Natural killer cell treated with Interleukin-12 subunit alpha and Interleukin-12 subunit beta and Interleukin-15 and Interleukin-18, amount 100 ng/mL, for 72 hours (primary cell): ENCODE measurements at regions not wholly inside any gene's neighbourhood (a gene's known extent, or its start where the extent isn't known, plus 50 kb on each side); places are given as distances from the start of the nearest gene placed in this dataset.
"Not testable (repeated sequence)": the region's sequence is repeated elsewhere in the genome, so short reads cannot be mapped to it uniquely, and the experiment has no call there.

ENCODE experiments used
- ATAC-seq, 2 donors: fragments of 150-1000 bp; cut with Tn5 transposase in 1 of 2; sonication (Bioruptor Pico), chemical (Tn5 transposase) in 1 of 2; 2 replicates each; pipeline ENCODE4 v1.10.0; 2021
- DNase-seq: peaks from one replicate; pipeline ENCODE4 v3.0.0; 2022; ENCODE audit warnings: low spot score
- H3K27ac Mint-ChIP-seq, 2 donors: 1 replicate in 1 of 2; 2 replicates in 1 of 2; pipeline ENCODE4 v1.8.0; 2022; ENCODE audit warnings: mixed read lengths in 2 of 2, mild to moderate bottlenecking in 1 of 2, moderate library complexity in 1 of 2
- H3K27me3 Mint-ChIP-seq, 2 donors: 1 replicate in 1 of 2; 2 replicates in 1 of 2; pipeline ENCODE4 v1.8.0; 2022; ENCODE audit warnings: mixed read lengths in 2 of 2
- H3K36me3 Mint-ChIP-seq: one replicate; pipeline ENCODE4 v1.8.0; 2022; ENCODE audit warnings: mixed read lengths
- H3K4me1 Mint-ChIP-seq, 2 donors: 1 replicate in 1 of 2; 2 replicates in 1 of 2; pipeline ENCODE4 v1.8.0; 2022; ENCODE audit warnings: low read depth in 2 of 2, mixed read lengths in 2 of 2, mild to moderate bottlenecking in 1 of 2
- H3K4me3 Mint-ChIP-seq: one replicate; pipeline ENCODE4 v1.8.0; 2022; ENCODE audit warnings: mixed read lengths
- H3K9me3 Mint-ChIP-seq: 2 replicates; pipeline ENCODE4 v1.8.0; 2022; ENCODE audit warnings: mixed read lengths

DNA sequence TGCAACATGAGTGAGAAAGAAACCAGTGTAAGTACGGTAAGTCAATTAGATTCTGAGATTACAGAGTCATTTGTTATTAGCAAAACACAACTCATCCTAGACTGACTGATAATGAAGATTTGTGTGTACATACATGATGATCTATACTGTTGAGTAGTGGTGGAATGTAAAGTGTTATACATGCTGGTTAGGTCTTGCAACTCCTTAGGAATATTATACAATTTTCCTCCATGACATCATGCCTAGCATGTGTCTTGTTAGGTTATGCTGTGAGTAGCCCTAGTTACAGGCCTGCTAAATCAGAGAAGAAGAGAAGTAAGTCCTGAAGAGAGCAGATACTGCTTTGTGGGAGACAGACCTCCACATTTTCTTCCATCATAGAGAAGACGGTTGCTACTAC, 880.6 kb downstream of the LUZP2 start:
- Mint-ChIP-seq H3K27me3 (no peaks in the 10 kb centered on the region), H3K4me1 (no peaks in the 10 kb centered on the region), H3K36me3 (no peaks in the 10 kb centered on the region), H3K27ac (no peak overlapping the region), H3K9me3 (peaks cover 10% of the 10 kb centered on the region), H3K4me3 (no peak overlapping the region)
- ATAC-seq (no peak), DNase-seq (no peak)

DNA sequence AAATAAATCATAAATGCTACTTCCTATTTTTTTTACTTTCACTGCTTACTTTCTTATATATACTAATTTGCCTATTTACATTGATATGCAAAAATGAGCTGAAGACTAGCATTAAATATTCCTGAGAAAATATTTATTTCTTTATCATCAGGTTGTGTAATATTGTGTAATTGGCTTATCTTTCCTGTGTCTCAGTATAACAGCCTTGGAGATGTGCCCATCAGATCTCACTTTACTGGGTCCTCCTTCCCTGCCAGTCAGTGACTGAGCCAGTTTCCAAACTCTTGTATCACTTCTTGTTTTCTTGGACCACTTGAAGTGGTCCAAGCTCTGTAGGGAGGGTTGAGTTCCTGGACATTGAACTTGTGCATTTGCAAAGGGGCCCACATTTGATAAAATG, 900.0 kb downstream of the LUZP2 start:
- Mint-ChIP-seq H3K36me3 (no peaks in the 10 kb centered on the region), H3K4me1 (no peaks in the 10 kb centered on the region), H3K27me3 (no peaks in the 10 kb centered on the region), H3K27ac (no peak overlapping the region), H3K4me3 (no peak overlapping the region), H3K9me3 (peaks cover 7% of the 10 kb centered on the region)
- ATAC-seq (no peak), DNase-seq (no peak)

DNA sequence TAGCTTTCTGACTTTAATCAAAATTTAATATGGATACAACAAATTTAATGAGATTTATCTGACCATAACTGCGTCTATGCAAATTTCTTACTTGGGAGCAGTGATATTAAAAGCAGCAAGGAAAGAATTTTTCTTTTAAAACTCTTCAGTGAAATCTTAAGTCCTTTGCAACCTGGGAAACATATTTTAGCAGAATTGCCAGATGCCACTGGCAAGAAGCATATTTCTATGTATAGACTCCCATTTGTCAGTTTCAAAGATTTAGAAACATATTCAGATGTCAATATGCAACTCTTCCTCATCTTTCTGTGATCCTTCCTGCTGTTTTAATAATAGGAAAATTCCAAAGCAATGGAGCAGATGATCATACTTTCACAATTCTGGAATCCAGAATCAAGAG, 911.3 kb downstream of the LUZP2 start:
- DNase-seq = no peak
- no peak overlapping the region for H3K4me3 Mint-ChIP-seq
- H3K36me3 Mint-ChIP-seq = no peaks in the 10 kb centered on the region
- no peak overlapping the region for H3K27ac Mint-ChIP-seq
- no peaks in the 10 kb centered on the region for H3K4me1 Mint-ChIP-seq
- ATAC-seq = no peak
- H3K9me3 Mint-ChIP-seq = peaks cover 8% of the 10 kb centered on the region
- H3K27me3 Mint-ChIP-seq = no peaks in the 10 kb centered on the region

DNA sequence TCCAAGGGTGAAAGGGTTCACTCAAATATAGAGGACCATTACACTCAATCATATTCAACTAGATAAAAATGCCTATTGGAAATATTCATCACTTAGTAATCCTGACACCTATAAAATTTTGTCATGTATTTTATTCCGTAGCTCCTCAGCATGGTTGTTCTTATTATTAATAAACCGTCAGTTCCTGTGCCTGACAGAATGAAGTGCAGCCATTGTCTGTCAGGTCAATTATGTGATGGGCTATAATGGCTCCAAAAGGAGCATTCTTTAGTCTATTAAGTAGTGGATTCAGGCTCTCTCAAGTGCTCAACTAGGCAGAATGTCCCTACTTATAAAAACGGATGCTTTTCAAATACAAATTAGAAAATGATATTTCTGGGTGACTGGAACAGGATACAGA, 916.1 kb upstream of the ANO3 start:
- no peak overlapping the region for H3K4me3 Mint-ChIP-seq
- H3K27me3 Mint-ChIP-seq = no peaks in the 10 kb centered on the region
- ATAC-seq (no peak), DNase-seq (no peak)
- H3K27ac Mint-ChIP-seq = no peak overlapping the region
- H3K4me1 Mint-ChIP-seq = no peaks in the 10 kb centered on the region
- no peaks in the 10 kb centered on the region for H3K36me3 Mint-ChIP-seq
- peaks cover 10% of the 10 kb centered on the region for H3K9me3 Mint-ChIP-seq

DNA sequence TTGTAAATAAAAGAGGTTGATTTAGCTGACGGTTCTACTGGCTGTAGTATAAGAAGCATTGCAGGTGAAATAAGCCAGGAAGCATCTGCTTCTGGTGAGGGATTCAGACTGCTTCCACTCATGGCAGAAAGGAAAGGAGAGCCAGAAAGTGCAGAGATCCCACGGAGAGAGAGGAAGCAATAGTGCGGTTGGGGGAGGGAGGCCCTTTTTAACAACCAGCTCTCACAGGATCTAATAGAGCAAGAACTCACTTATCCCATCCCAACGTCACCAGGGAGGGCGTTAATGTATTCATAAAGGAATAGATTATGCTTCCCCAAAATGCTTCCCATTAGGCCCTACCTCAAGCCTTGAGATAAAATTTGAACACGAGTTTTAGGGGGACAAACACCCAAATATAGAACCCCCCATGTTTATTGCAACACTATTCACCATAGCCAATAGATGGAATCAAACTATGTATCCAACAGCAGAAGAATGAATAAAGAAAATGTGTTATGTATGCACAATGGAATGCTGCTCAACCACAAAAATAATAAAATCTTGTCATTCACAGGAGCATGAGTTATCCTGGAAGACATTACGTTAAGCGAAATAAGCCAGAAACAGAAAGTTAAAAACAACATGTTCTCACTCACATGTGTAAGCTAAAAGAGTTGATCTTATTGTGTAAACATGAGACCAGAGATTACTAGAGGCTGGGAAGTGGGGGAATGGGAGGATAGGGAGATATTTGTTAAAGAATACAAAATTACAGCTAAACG, 908.3 kb upstream of the ANO3 start:
- peaks cover 7% of the 10 kb centered on the region for H3K9me3 Mint-ChIP-seq
- no peaks in the 10 kb centered on the region for H3K36me3 Mint-ChIP-seq
- ATAC-seq (no peak), DNase-seq (no peak)
- no peaks in the 10 kb centered on the region for H3K27me3 Mint-ChIP-seq
- no peak overlapping the region for H3K4me3 Mint-ChIP-seq
- H3K4me1 Mint-ChIP-seq = no peaks in the 10 kb centered on the region
- no peak overlapping the region for H3K27ac Mint-ChIP-seq

DNA sequence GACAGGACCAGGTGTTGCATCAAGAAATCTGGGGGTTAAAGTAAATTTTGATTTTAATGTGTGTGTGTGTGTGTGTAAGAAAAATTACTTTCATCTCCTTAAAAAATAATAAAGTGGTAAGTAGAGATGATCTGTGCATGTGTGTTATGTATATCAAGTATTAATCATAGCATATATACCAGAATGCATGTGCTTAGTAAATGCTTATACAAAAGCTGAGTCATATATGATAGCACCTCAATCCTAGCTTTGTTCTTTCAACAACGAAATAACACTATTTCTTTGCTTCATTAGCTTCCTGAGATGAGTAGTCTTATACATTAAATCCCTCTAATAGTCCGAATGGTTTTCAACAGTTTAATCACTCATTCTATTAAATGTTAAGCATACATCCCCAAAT, 899.6 kb upstream of the ANO3 start:
- Mint-ChIP-seq H3K4me3 (no peak overlapping the region), H3K4me1 (no peaks in the 10 kb centered on the region), H3K27ac (no peak overlapping the region), H3K9me3 (peaks cover 7% of the 10 kb centered on the region), H3K36me3 (no peaks in the 10 kb centered on the region), H3K27me3 (no peaks in the 10 kb centered on the region)
- ATAC-seq (no peak), DNase-seq (no peak)

DNA sequence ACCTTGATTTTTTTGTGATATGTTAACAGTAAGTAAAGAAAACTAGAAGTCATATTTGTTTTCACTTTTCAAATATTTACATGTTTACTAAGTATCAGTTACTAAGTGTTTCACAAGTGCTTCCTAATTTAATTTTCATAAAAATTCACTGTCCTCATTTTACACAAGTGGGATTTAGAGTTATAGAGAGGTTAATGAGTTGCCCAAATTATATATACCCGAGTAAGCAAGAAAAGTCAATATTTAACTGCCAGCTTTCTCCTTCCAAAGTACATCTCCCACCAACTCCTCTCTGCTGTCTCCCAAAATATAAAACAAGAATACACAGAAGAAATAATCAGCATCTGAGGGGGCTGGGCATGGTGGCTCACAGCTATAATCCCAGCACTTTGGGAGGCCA, 896.7 kb upstream of the ANO3 start:
- Mint-ChIP-seq H3K27ac (no peak overlapping the region), H3K4me1 (no peaks in the 10 kb centered on the region), H3K36me3 (no peaks in the 10 kb centered on the region), H3K9me3 (peaks cover 13% of the 10 kb centered on the region), H3K27me3 (no peaks in the 10 kb centered on the region), H3K4me3 (no peak overlapping the region)
- ATAC-seq = no peak
- no peak for DNase-seq

DNA sequence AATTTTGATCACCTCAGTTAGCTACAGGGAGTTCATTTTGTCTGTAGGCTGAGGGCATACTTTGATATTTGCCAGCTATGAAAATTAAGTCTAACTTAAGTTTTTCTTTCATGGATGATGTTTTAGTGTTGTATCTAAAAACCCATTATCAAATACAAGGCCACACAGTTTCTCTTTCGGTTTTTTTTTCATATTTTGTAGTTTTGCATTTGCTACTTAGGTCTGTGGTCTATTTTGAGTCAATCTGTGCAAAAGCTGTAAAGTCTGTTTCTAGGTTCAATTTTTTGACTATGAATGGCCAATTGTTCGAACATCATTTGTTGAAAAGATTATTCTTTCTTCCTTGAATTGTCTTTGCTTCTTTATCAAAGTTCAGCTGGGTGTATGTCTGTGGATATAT, 895.6 kb upstream of the ANO3 start:
- H3K9me3 Mint-ChIP-seq = peaks cover 18% of the 10 kb centered on the region
- no peaks in the 10 kb centered on the region for H3K27me3 Mint-ChIP-seq
- H3K27ac Mint-ChIP-seq = no peak overlapping the region
- H3K36me3 Mint-ChIP-seq = no peaks in the 10 kb centered on the region
- no peak for DNase-seq
- no peak overlapping the region for H3K4me3 Mint-ChIP-seq
- H3K4me1 Mint-ChIP-seq = no peaks in the 10 kb centered on the region
- ATAC-seq = no peak

DNA sequence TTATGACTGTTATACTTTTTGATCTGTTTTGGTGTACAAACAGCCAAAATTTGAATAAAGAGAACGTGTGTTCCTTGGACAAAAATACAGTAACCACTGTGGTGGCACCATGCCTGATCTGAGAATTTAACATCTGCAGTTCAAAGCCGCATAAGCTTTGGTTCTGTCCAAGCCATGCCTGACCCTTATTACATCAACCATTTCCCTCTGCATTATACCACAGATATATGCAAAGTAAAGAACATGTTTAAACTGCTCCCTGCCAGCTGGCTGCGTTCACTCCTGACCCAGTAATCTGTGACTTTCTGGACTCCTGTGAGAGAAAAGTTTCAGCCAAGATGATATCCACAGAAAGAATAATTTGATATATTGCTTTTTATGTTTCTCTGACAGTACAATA, 890.5 kb upstream of the ANO3 start:
- no peak overlapping the region for H3K4me3 Mint-ChIP-seq
- peaks cover 24% of the 10 kb centered on the region for H3K9me3 Mint-ChIP-seq
- no peaks in the 10 kb centered on the region for H3K4me1 Mint-ChIP-seq
- no peaks in the 10 kb centered on the region for H3K36me3 Mint-ChIP-seq
- H3K27ac Mint-ChIP-seq = no peak overlapping the region
- DNase-seq = no peak
- H3K27me3 Mint-ChIP-seq = no peaks in the 10 kb centered on the region
- no peak for ATAC-seq

DNA sequence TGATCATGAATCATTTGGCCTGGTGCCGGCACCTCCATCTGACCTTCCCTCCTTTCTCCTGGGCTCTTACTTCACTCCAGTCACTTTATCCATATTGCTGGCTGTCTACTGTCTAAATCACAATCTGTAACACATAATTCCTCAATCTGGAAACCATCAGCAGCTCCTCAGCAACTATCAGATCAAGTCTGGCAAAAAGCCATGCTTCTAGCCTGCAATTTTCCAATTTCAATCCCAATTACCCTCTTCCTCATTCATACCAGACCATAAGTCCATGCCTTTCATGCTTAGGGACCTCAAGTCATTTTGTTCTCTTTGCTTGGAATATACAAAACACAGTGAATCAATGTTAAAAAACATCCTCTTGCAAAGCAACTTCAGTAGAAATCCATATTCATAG, 882.8 kb upstream of the ANO3 start:
- no peak overlapping the region for H3K27ac Mint-ChIP-seq
- ATAC-seq (no peak), DNase-seq (no peak)
- no peak overlapping the region for H3K4me3 Mint-ChIP-seq
- H3K27me3 Mint-ChIP-seq = no peaks in the 10 kb centered on the region
- no peaks in the 10 kb centered on the region for H3K36me3 Mint-ChIP-seq
- H3K9me3 Mint-ChIP-seq = peaks cover 16% of the 10 kb centered on the region
- no peaks in the 10 kb centered on the region for H3K4me1 Mint-ChIP-seq

DNA sequence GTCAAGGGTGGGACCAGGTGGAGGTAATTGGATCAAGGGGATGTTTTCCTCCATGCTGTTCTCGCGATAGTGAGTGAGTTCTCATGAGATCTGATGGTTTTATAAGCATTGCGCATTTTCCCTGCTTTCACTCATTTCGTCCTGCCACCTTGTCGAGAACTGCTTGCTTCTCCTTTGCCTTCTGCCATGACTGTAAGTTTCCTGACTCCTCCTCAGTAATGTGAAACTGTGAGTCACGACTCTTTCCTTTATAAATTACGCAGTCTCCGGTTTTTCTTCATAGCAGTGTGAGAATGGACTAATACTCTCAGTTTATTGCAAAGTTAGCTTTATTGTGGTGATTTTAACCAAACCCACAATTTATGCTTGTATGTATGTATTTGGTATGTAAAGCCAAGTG, 878.5 kb upstream of the ANO3 start:
- no peak overlapping the region for H3K4me3 Mint-ChIP-seq
- no peak for ATAC-seq
- H3K36me3 Mint-ChIP-seq = no peaks in the 10 kb centered on the region
- DNase-seq = no peak
- no peaks in the 10 kb centered on the region for H3K4me1 Mint-ChIP-seq
- H3K9me3 Mint-ChIP-seq = peaks cover 13% of the 10 kb centered on the region
- no peaks in the 10 kb centered on the region for H3K27me3 Mint-ChIP-seq
- no peak overlapping the region for H3K27ac Mint-ChIP-seq

DNA sequence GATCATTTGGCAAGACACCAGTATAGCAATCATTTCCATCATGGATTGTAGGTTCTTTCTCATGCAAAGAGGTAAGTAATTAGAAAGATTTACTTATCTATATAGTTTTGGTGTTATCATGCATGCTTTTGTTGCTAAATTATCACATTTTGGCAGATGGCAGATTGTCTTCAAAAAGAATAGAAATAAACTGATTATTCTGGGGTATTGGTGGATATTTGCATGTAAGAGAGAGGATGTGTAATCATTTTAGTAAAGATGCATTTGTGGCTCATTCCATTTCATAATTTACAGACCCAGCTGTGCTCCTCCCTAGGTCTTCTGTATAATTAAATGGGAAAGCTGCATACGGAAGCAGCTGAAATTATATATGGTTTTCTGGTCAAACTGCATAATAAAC, 875.7 kb upstream of the ANO3 start:
- Mint-ChIP-seq H3K9me3 (peaks cover 7% of the 10 kb centered on the region), H3K4me3 (no peak overlapping the region), H3K27me3 (no peaks in the 10 kb centered on the region), H3K4me1 (no peaks in the 10 kb centered on the region), H3K36me3 (no peaks in the 10 kb centered on the region), H3K27ac (no peak overlapping the region)
- ATAC-seq (no peak), DNase-seq (no peak)

DNA sequence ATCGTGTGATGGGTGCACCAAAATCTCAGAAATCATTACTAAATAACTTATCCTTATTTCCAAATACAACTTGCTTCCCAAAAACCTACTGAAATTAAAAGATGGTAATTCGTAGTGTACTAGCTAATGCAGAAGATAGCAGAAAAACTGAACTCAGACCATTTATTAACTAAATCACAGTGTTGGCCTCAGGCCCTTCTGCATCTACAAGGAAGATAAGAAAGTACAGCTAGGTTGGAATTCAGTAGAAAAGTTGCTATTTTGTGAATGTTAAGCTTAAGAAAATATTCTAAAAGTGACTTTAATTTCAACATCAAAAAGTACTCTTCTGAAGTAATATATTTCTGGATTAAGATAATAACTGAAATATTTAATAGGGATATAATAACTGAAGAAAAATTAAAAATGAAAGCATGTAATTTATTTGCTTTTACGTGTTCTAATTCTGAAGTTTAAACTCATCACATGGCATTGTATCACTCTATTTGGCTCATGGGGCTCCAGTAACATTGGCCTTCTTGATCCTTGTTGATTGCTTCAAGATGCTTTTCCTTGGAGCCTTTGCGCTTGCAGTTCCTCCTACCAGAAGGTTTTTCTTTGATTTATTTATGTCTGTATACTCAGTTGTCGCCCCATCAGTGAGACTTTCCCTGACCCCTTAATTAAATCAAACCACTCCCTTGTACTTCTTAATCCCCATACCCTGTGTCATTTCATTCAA, 847.9 kb upstream of the ANO3 start:
- peaks cover 4% of the 10 kb centered on the region for H3K9me3 Mint-ChIP-seq
- H3K4me1 Mint-ChIP-seq = no peaks in the 10 kb centered on the region
- H3K27ac Mint-ChIP-seq = no peak overlapping the region
- no peak overlapping the region for H3K4me3 Mint-ChIP-seq
- no peaks in the 10 kb centered on the region for H3K36me3 Mint-ChIP-seq
- DNase-seq (no peak), ATAC-seq (no peak)
- H3K27me3 Mint-ChIP-seq = no peaks in the 10 kb centered on the region

DNA sequence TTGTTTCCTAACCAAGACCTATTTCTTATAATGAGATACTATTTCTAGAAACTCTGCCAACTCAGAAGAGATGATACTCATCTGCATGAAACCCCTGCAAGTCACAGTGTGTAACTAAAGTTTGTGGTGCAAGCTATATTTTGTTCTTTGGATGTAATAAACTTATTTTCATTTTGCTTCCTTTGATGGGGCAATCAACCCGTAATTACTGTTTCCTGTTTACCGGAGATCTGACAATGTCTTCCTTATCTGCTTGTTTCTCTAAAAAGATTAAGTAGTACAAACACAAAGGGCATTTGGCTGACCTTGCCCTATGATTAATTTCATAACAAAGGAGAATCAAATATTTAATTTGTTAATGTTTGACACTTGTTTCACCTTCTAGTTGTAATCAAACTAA, 846.6 kb upstream of the ANO3 start:
- ATAC-seq (no peak), DNase-seq (no peak)
- H3K4me3 Mint-ChIP-seq = no peak overlapping the region
- peaks cover 4% of the 10 kb centered on the region for H3K9me3 Mint-ChIP-seq
- no peaks in the 10 kb centered on the region for H3K4me1 Mint-ChIP-seq
- no peaks in the 10 kb centered on the region for H3K36me3 Mint-ChIP-seq
- H3K27me3 Mint-ChIP-seq = no peaks in the 10 kb centered on the region
- no peak overlapping the region for H3K27ac Mint-ChIP-seq

DNA sequence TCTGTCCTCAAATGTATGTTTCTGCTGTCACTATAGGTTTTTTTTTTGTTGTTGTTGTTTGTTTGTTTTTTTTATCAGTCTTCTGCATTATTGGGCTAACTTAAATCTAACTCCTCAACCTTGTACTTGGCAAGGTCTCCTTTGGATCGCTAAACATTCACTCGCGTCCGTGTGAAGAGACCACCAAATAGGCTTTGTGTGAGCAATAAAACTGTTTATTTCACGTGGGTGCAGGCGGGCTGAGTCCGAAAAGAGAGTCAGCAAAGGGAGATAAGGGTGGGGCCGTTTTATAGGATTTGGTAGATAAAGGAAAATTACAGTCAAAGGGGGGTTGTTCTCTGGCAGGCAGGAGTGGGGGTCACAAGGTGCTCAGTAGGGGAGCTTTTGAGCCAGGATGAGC, 845.6 kb upstream of the ANO3 start:
- ATAC-seq, H3K4me1 Mint-ChIP-seq, H3K9me3 Mint-ChIP-seq, DNase-seq, H3K27ac Mint-ChIP-seq, H3K36me3 Mint-ChIP-seq, H3K4me3 Mint-ChIP-seq, H3K27me3 Mint-ChIP-seq: not testable (repeated sequence)
